Ammon's horn (tissue), 1 donor: ENCODE measurements at regions not wholly inside any gene's neighbourhood (a gene's known extent, or its start where the extent isn't known, plus 50 kb on each side); places are given as distances from the start of the nearest gene placed in this dataset.

Source experiments
- DNase-seq: peaks from one replicate; pipeline ENCODE4 v3.0.0-alpha.2; 2016; ENCODE audit warnings: low spot score

DNA sequence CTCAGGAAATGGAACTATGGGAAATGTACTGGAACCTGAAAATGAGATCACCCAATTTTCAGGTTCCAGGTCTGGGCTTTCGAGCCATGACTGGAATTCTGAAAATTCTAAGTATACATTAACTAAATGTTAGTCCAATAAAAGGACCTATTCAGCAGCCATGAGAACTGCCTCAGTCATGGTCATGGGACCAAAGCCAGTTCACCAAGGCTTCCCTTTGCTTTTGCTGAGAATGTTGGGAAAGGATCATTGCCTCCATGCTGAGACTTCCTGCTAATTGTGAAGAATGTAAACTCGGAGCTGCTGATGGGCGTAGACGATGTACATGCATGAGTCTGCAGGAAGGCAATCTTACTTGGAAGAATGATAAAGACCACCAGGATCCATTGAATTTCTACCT is 624.4 kb upstream of the SOX11 start:
- DNase-seq = no peak

DNA sequence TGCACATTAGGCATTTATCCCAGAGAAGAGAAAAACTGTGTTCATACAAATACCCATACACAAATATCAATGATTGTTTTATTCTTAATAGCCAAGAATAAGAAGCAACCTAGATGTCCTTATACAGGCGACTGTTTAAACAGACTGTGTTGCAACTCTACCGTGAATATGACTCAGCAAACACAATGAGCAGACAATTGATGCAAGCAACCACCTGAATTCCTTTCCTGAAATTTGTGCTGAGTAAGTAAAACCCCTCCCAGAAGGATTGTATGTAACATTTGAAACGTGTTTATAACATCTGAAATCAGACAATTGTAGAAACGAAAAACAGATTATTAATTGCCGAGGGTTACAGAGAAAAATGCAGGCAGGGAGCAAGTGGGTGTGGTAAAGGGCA is 621.9 kb upstream of the SOX11 start:
- DNase-seq = no peak

DNA sequence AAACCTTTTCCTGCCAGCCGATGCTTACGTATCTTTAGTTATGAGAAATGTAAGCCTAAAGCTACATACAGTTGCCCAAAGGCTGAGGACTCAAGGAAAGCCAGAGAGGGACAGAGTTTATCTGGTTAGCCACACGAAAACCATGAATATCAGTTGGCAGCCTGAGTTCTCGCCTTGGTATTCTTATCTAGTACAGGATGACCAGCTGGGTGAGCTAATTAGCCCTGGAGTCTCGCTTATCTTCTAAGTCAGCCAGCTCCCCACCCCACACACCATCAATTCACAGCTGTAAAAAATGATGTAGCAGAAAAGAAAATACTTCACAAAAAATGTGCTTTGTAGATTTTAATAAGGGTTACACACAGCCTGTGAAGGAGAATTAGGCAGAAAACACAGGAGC is 617.5 kb upstream of the SOX11 start:
- no peak for DNase-seq

DNA sequence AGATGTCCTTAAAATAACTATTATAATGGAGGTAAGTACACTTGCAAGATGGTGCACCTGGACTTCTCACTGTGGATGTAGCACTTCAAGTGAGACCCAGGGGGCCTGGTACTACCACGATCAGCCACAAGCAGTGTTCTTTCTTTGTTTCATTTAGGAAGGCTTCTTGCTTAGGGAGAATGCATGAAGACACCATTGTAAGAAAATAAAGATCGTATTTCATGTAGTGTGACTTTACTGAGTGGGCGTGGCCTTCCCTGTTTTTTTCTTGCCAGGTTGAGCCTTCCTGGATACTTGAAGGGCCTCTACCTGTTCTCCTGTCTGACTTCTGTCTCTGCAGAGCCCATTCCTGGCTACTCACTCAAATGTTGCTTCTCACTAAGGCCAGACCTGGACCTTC is 615.6 kb upstream of the SOX11 start:
- DNase-seq = no peak

DNA sequence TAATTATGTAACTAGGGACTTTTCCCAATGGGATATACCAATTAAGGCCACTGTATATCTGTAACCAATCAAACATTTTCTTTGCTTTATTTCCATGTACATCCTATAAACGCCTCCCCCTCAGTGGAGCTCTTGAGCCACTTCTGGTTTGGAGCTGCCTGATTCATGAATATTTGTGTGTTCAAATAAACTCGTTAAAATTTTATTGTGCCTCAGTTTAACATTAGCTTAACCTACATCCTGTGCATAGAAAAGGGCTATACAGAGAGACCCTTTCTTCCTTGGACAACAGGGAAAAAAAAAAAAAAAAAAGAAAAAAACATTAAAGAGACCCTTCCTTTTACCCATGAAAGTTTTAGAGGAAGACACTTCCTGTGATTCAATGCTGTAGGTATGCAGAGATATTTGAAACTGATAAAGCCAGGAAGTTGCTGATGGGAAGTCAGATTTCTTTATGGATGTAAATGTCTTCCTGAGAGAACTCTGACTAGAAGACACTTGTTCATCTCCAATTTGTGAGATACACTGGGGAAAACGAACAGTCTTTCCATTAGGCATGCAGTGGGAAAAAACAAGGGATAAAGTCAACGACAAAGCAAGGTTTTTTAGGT is 614.6 kb upstream of the SOX11 start:
- no peak for DNase-seq

DNA sequence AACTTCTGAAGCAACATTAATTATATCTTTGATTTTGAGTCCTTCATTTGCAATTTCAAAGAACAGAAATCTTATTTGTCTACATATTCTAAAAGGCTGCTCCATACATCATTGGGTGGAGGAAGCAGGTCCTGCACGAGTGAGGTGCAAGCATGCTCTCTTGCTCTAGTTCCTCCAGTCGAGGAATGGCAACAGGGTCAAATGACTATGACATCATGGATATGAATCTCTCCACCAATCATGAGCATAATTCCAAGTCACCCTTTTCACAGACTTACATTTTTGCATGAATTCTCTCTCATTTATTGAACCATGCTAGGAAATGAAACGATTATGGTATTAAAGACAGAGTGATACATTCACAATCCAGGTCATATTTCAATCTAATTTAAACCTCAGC is 608.8 kb upstream of the SOX11 start:
- no peak for DNase-seq

DNA sequence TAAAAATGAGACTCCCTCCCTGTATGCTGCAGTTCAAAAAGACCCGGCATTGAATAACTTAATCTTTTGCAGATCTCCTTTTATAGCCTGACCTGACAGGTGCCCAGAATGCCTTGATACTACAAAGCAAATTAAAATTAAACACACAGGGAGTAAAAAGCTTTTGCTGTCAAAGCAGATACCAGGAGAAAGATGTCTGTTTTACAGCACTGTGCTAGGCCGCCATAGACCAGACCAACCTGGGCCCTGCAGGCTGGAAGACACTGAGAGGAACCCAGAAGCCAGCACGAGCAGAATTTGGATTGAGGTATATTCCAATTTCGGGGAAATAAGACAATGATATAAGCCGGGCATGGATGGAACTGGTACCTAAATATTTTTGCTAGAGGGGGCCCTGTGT is 602.8 kb upstream of the SOX11 start:
- DNase-seq = no peak

DNA sequence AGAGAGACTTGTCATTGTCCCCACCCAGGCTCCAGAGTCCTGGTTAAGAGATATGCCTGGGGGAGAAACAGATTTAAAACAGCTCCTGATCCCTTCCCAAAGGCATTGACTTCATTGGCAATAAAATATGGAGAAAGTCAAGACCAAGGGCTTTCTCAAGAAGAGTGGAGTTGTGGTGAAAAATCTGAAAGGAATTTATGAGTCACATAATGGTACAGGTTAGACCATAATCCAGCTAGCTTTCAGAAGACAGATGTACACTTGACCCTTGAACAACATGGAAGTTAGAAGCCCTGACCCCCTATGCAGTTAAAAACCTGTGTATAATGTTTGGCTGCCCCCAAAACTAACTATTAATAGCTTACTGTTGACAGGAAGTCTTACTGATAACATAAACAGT is 599.1 kb upstream of the SOX11 start:
- DNase-seq = no peak

DNA sequence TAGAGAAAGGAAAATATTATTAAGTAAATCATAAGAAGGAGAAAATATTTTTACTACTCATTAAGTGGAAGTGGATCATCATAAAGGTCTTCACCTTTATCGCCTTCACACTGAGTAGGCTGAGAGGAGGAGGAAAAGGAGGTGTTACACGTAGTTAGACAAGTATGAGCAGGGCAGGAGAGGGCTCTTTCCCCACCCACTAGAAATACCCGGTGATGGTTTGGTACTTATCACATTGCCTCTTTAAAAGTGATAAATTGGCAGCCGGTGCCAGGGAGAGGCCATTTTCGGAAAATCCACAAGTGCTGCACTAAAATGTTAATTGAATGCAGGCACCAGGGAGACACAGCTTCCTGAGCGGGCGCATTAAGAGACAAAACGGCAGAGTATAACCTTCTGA is 598.7 kb upstream of the SOX11 start:
- no peak for DNase-seq

DNA sequence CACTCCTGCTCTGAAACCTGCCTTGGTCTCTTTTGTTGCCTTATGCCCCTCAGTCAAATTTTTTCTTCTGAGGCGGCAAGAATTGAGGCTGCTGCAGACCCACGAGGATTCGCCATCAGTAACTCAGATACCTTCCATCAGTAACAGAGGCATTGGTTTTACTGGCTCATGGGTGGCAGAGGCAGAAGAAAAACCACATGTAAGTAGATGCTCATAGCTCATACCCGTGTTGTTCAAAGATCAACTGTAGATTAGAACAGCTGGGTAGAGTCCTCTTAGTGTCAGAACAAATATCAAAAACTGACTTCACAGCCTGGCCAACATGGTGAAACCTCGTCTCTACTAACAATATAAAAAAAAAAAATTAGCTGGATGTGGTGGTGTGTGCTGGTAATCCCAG is 598.0 kb upstream of the SOX11 start:
- DNase-seq = no peak

DNA sequence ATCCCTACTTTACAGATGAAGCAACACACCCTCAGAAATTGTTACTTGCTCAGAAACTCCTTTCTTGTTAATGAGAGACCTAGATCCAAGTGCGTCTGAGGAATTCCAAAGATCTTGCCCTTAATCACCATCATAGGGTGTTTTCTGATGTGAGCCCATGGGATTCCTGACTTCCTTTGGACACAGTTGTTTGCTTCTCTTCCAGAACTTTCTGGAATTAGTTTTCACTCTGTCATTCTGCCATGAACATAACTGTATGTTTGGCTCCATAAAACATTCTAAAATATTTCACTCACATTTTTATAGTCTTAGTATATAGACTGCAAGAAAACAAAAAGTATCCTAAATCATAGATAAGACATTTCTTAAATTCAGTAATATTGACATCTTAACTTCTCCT is 593.9 kb upstream of the SOX11 start:
- DNase-seq = no peak

DNA sequence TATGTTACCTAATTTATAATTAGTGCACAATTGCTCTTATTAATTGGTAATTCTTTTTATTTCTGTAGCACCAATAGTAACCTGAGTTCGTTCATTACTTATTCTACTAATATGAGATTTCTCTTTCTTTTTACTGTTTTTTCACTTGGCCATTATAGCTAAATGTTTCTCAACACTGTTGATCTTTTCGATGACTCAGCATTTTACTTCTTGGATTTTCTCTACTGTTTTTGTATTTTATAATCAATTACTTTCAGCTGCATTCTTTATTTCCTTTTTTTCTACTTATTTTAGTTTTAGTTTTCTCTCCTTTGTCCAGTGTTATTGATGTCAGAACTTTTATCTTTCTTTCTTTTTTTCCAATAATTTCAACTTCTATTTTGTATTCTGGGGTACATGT is 589.4 kb upstream of the SOX11 start:
- DNase-seq = no peak

DNA sequence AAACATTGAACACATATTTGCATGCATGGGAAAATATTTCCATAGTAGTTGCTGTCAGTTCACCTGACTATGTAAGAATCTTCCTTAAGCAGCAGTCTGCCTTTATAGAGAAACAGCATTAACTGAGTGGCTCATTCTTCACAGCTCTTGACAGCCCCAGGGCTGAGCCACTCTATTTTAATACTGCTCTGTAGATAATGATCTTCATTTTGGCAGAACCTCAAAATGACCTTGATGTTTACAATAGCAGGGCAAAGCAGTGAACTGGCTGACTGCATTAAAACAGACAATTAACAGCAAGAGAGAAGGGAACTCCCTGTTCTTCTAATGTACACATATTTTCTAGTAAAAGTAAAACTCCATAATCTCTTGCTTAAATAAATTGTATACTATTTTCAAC is 580.6 kb upstream of the SOX11 start:
- DNase-seq = no peak

DNA sequence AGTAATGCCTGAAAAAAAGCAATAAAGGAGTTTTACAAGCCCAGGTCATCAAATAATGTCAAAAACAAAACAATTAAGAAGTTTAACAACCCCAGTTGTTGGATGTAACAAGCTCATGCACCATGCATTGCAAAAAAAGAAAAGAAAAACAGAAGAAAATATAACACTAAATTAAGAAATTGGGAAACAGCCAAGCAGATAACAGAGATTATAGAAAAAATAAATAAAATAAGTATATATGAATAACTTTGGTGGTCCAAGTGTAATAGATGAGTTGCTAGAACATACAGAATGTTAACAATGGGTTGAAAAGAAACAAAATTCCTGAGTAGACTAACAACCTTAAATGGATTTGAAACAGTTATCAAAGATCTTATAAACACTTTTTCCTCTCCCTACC is 573.1 kb upstream of the SOX11 start:
- DNase-seq = no peak

DNA sequence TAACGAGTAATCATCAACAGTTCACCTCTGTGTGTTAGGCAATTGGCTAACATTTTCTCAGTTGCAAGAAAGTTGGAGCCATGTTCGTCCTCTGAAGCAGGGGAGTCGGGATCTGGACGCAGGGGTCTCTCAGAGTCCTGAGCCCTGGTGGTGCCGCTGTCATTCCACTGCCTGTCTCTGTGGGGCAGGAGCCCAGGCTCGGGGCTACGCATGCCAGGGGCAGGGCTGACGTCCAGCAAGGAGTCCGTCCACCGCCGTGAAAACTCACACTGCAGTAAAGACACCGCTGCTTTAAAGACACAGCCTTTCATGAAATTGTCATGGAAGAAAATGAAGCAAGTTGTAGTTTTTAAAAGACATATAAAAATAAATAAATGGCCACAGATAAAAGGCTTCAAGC is 571.1 kb upstream of the SOX11 start:
- no peak for DNase-seq

DNA sequence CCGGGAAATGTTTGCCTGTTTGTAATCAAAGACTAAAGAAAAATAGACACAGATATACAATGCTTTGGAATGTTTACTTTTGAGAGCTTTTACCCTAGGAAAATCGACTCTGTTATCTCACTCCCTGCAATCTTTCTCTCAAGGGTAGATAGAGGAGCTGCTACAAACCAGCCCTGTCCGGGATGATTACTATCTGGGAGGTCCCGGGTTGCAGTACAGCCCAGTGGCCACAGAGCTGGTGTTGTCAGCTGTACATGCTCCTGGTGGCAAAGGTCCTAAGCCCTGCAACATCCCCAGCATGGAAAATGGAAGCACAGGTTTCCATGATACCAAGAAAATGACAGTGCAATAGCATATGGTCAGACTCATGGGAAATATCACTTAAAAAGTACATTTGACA is 570.5 kb upstream of the SOX11 start:
- DNase-seq = no peak

DNA sequence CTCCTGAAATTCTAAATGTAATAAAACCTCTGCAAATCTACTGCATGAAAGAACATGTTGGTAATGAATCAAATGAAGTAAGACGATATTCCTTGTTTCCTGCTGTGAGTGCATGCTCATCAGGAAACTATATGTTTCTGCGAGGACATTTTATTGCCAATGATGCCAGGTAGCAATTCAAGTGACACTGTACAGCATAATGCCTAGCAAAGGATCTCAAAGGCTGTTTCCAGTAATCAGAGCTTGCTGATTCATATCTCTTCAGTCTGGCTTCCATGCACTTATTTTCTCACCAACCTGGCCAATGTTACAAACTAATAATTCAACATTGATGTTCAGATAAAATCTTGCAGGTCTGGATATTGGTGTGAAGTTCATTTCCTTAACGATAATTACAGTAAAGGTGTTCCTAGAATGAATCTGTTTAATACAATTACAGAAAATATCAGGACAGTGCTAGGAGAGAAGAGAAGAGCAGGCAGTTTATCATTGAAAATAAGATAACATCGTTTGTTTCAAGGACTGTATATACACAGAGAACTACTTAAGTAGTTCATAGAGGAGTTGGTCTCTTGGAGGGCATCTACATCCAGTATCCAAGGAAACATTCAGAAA is 568.5 kb upstream of the SOX11 start:
- no peak for DNase-seq

DNA sequence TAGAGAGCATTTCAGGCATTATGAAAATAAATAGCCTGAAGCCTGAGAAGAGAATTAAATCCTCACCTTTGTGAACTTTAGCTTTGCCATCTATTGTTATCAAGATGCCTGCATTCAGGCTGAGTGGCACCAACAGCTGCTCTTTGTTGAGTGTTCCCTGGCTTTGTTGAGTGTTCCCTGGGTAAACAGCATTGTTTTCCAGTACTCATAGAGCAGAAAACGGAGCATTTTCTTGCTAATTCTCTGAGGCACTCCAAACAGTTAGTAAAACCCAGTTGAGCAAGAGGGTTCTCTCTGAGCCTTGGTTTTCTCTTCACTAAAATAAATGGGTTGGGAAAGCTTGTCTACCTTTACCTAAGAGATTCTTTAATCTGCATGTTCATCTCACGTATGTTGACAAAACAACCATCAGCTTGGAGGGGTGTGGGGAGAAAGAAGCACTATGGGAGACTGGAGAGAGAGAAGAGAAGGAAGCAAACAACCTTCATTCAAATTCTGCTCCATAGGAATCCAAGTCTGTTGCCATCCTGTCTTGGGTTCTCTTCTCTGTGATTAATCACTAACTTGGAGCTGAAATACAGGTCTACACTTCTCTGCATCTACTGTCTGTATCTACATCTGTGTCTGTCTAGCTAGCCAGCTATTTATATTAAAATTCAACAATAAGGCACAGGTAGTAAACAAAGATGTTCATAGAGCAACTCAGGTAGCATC is 567.0 kb upstream of the SOX11 start:
- DNase-seq = no peak

DNA sequence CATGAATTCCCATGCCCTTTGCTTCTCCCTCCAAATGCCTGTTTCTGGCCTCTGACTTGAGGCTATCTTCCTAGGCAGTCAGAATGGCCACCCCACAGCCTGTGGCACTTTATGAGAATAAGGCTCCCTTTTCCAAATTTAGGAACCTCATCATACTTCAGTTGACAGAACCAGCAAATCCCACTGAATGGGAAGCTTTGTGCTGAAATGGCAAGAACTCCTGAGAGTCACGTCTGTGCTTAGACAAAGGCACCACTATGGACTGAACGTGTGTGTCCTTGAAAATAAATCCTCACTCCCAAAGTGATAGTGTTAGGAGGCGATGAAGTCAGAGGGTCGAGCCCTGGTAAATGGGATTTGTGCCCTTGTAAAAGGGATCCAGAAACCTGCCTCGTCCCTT is 559.9 kb upstream of the SOX11 start:
- no peak for DNase-seq

DNA sequence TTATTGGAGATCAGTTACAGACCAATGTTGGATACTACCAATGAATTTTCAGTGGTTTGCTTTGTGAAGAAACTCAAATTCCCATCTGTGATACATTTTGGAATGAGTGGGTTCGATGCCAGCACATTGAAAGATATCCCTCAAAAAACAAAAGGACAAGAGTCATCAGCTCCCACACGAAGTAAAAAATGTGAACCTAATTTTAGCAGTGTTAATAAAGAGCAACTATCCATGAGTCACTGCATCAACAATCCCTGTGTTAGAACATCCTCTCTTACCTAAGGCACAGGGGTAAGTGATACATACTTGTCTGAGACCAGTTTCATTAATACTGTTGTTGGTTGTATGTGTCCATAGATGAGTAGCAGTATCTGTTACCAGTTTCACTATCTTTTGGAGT is 551.8 kb upstream of the SOX11 start:
- DNase-seq = no peak

DNA sequence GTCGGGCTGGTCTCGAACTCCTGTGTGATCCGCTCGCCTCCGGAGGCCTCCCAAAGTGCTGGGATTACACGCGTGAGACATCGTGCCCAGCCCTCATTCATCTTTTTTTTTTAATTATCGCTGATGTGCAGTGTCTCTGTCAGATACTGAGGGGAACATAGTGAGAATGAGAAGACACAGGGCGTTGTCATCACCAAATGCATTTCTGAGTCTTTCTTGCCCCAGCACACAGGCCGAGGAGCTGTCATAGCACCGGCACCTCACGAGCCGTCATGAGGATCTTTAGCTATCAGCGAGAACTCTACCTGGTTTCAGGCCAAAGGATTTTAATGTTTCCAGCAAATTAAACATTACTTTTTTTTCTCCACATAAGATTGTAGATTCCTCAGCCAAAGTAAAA is 548.0 kb upstream of the SOX11 start:
- DNase-seq = no peak

DNA sequence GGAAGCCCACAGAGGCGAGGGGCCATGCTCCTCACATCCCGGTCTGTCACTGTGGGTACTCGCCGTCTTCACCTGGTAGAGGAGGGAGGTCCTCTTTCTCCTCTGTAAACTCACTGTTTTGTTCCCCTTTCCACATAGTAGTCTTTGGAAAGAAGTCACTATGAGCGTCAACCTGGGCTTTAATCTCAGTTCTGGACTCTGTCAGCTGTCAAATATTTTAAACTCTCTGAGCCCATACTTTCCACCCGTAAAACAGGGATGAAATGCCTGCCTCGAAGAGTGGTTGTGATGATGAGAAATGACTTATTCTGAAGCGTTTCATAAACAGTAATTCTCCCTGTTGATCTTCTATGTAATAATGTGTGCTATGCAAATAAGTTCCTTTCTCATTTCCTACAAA is 547.1 kb upstream of the SOX11 start:
- no peak for DNase-seq

DNA sequence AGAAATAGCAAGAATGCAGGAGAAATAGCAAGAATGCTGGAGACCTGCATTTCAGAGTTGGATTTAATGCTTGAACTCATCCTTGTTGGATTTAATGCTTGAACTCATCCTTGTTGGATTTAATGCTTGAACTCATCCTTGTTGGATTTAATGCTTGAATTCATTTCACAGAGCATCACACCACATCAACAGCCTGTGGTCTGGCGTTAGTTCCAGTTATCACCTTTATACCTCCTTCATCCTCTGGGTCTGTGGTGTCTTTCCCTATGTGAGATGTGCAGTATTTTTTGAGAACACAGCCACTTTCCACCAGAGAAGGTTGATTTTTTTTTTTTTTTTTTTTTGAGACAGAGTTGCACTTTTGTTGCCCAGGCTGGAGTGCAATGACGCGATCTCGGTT is 546.4 kb upstream of the SOX11 start:
- no peak for DNase-seq
